WTC11 (cell line): ENCODE measurements at regions not wholly inside any gene's neighbourhood (a gene's known extent, or its start where the extent isn't known, plus 50 kb on each side); places are given as distances from the start of the nearest gene placed in this dataset.

Experiments used
- ATAC-seq: fragments of 200-7000 bp; cut with Tn5 transposase; 2 replicates; pipeline ENCODE4 v1.10.0; 2021; ENCODE audit warnings: mild to moderate bottlenecking, moderate library complexity
- CTCF ChIA-PET: fragments of 300-600 bp; sonication (Branson Sonifier 250); formaldehyde crosslinking; loops from one replicate; lab custom pipeline; 2021; ENCODE audit warnings: antibody characterized with exemption; lab: Charles Lee
- POLR2A ChIA-PET: fragments of 350-600 bp; sonication (Branson Sonifier 250); formaldehyde crosslinking; loops from one replicate; lab custom pipeline; 2021; ENCODE audit warnings: antibody characterized with exemption; lab: Charles Lee
- DNase-seq: peaks from one replicate; pipeline ENCODE4 v3.0.0; 2021; ENCODE audit warnings: low spot score
- H3K27ac Mint-ChIP-seq: 2 replicates; pipeline ENCODE4 v1.8.0; 2021; ENCODE audit warnings: mixed read lengths
- H3K27me3 Mint-ChIP-seq: 2 replicates; pipeline ENCODE4 v1.8.0; 2021; ENCODE audit warnings: low read depth, mild to moderate bottlenecking, moderate library complexity, mixed read lengths
- H3K36me3 Mint-ChIP-seq: 2 replicates; pipeline ENCODE4 v1.8.0; 2021; ENCODE audit warnings: mixed read lengths
- H3K4me1 Mint-ChIP-seq: 2 replicates; pipeline ENCODE4 v1.8.0; 2022; ENCODE audit warnings: mixed read lengths
- H3K4me3 Mint-ChIP-seq: 2 replicates; pipeline ENCODE4 v1.8.0; 2021; ENCODE audit warnings: mild to moderate bottlenecking, moderate library complexity, mixed read lengths
- H3K9me3 Mint-ChIP-seq: 2 replicates; pipeline ENCODE4 v1.8.0; 2021; ENCODE audit warnings: mixed read lengths
- ARID4B ChIP-seq: sonication (generic); formaldehyde crosslinking; IDR thresholded peaks from 2 replicates; pipeline ENCODE4 v1.8.0; 2023; ENCODE audit warnings: missing genetic modification reagents, mild to moderate bottlenecking, borderline replicate concordance
- ATF2 ChIP-seq: sonication (generic); formaldehyde crosslinking; IDR thresholded peaks from 2 replicates; pipeline ENCODE4 v1.8.1; 2022; ENCODE audit warnings: low read depth, missing genetic modification reagents, borderline replicate concordance
- ERG ChIP-seq: fragments of 250-450 bp; sonication (Bioruptor Pico); IDR thresholded peaks from 2 replicates; pipeline ENCODE4 v1.8.0; 2021; ENCODE audit warnings: mild to moderate bottlenecking
- ETV6 ChIP-seq: sonication (generic); formaldehyde crosslinking; IDR thresholded peaks from 2 replicates; pipeline ENCODE4 v1.8.1; 2022; ENCODE audit warnings: mild to moderate bottlenecking, missing genetic modification reagents
- FOXP1 ChIP-seq: sonication (generic); formaldehyde crosslinking; IDR thresholded peaks from 2 replicates; pipeline ENCODE4 v1.8.0; 2022; ENCODE audit warnings: missing genetic modification reagents, mild to moderate bottlenecking, moderate library complexity, borderline replicate concordance
- FOXP4 ChIP-seq: sonication (generic); formaldehyde crosslinking; IDR thresholded peaks from 2 replicates; pipeline ENCODE4 v1.8.0; 2022; ENCODE audit warnings: mild to moderate bottlenecking, missing genetic modification reagents
- GRHL2 ChIP-seq: fragments of 250-450 bp; sonication (Bioruptor Pico); IDR thresholded peaks from 2 replicates; pipeline ENCODE4 v1.8.0; 2022; ENCODE audit warnings: mild to moderate bottlenecking, moderate library complexity; ENCODE audit not compliant: insufficient replicate concordance, severe bottlenecking
- HMGXB4 ChIP-seq: sonication (generic); formaldehyde crosslinking; IDR thresholded peaks from 2 replicates; pipeline ENCODE4 v1.8.1; 2023; ENCODE audit warnings: mild to moderate bottlenecking, moderate library complexity, missing genetic modification reagents
- IRF2 ChIP-seq: sonication (generic); formaldehyde crosslinking; IDR thresholded peaks from 2 replicates; pipeline ENCODE4 v1.8.0; 2022; ENCODE audit warnings: low read depth, missing genetic modification reagents, borderline replicate concordance
- MXD4 ChIP-seq: fragments of 250-450 bp; sonication (Bioruptor Pico); IDR thresholded peaks from 2 replicates; pipeline ENCODE4 v1.8.0; 2021; ENCODE audit warnings: mild to moderate bottlenecking, moderate library complexity, borderline replicate concordance
- NFATC4 ChIP-seq: fragments of 250-450 bp; sonication (Bioruptor Pico); IDR thresholded peaks from 2 replicates; pipeline ENCODE4 v1.9.0; 2021; ENCODE audit warnings: mild to moderate bottlenecking
- RELA ChIP-seq: sonication (generic); formaldehyde crosslinking; IDR thresholded peaks from 2 replicates; pipeline ENCODE4 v1.8.1; 2022; ENCODE audit warnings: missing genetic modification reagents, mild to moderate bottlenecking, borderline replicate concordance
- RORB ChIP-seq: fragments of 250-450 bp; sonication (Bioruptor Pico); IDR thresholded peaks from 2 replicates; pipeline ENCODE4 v1.9.0; 2021; ENCODE audit warnings: mild to moderate bottlenecking
- TP53 ChIP-seq: sonication (generic); formaldehyde crosslinking; IDR thresholded peaks from 2 replicates; pipeline ENCODE4 v1.8.1; 2023; ENCODE audit warnings: mild to moderate bottlenecking, missing genetic modification reagents
- ZNF425 ChIP-seq: fragments of 250-450 bp; sonication (Bioruptor Pico); conservative IDR thresholded peaks from 2 replicates; pipeline ENCODE4 v1.9.0; 2021; ENCODE audit warnings: mild to moderate bottlenecking

GRCh38 chr18:57856128-57856527 is 53.0 kb upstream of the ATP8B1 start:
- no peak for DNase-seq
- ChIA-PET POLR2A (no interaction called here), CTCF (interaction anchor here (1.0 kb wide), 1 partner anchor 225 kb away, joined by 4 read pairs; no protein-coding TSS in a partner anchor)
- H3K9me3 Mint-ChIP-seq, result no peaks in the 10 kb centered on the region
- H3K27ac Mint-ChIP-seq, result no peak overlapping the region
- no peak for ATAC-seq
- H3K27me3 Mint-ChIP-seq, result no peaks in the 10 kb centered on the region; the same call in 1 of the 2 replicates
- TF ChIP-seq GRHL2 (no peak), ZNF425 (no peak), RORB (no peak), ERG (CRISPR knock-in tag) (no peak), HMGXB4 (CRISPR knock-in tag) (no peak), NFATC4 (CRISPR knock-in tag) (no peak), ARID4B (CRISPR knock-in tag) (no peak), RELA (CRISPR knock-in tag) (no peak), ATF2 (CRISPR knock-in tag) (no peak), FOXP4 (no peak), IRF2 (CRISPR knock-in tag) (no peak), FOXP1 (CRISPR knock-in tag) (no peak), ETV6 (CRISPR knock-in tag) (no peak), TP53 (CRISPR knock-in tag) (no peak), MXD4 (no peak)
- H3K36me3 Mint-ChIP-seq, result no peaks in the 10 kb centered on the region
- no peak overlapping the region for H3K4me3 Mint-ChIP-seq
- peaks cover 17% of the 10 kb centered on the region for H3K4me1 Mint-ChIP-seq
